ENCODE measurements at regions not wholly inside any gene's neighbourhood (a gene's known extent, or its start where the extent isn't known, plus 50 kb on each side); places are given as distances from the start of the nearest gene placed in this dataset.
"Not testable (repeated sequence)": the region's sequence is repeated elsewhere in the genome, so short reads cannot be mapped to it uniquely, and the experiment has no call there.

DNA sequence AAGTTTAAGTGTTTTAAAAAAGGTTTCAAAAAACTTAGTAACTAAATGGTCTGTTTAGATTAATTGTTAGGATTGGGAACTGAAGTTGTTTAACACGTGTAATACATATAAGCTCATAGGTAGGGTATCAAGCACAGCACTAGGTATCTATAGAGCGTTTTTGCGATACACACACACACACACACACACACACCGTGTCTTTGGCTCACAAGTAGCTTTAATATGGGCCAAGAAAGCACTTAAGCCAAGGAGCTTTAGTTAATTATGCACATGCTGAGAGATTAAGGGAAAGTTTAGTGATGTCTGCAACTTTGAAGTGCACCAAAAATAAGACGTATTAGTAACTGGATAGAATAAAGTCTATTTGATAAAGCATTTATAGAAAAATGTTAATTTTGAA, 93.8 kb upstream of the CNTNAP2 start:
- H3K27me3 ChIP-seq (ENCODE audit: control insufficient read depth, insufficient read depth, low read length): no peaks in the 10 kb centered on the region
- TF ChIP-seq, protein P1, sequence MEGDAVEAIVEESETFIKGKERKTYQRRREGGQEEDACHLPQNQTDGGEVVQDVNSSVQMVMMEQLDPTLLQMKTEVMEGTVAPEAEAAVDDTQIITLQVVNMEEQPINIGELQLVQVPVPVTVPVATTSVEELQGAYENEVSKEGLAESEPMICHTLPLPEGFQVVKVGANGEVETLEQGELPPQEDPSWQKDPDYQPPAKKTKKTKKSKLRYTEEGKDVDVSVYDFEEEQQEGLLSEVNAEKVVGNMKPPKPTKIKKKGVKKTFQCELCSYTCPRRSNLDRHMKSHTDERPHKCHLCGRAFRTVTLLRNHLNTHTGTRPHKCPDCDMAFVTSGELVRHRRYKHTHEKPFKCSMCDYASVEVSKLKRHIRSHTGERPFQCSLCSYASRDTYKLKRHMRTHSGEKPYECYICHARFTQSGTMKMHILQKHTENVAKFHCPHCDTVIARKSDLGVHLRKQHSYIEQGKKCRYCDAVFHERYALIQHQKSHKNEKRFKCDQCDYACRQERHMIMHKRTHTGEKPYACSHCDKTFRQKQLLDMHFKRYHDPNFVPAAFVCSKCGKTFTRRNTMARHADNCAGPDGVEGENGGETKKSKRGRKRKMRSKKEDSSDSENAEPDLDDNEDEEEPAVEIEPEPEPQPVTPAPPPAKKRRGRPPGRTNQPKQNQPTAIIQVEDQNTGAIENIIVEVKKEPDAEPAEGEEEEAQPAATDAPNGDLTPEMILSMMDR (IDR thresholded peaks at IDR 0.05; ENCODE audit: insufficient read depth, low read length, poor library complexity, severe bottlenecking): no peak
- no peak for DNase-seq (ENCODE audit: low read depth)
- H3K4me3 ChIP-seq (ENCODE audit: low read depth, low read length): no peak overlapping the region
- H3K36me3 ChIP-seq (ENCODE audit: control insufficient read depth, insufficient read depth, low read length): no peaks in the 10 kb centered on the region

DNA sequence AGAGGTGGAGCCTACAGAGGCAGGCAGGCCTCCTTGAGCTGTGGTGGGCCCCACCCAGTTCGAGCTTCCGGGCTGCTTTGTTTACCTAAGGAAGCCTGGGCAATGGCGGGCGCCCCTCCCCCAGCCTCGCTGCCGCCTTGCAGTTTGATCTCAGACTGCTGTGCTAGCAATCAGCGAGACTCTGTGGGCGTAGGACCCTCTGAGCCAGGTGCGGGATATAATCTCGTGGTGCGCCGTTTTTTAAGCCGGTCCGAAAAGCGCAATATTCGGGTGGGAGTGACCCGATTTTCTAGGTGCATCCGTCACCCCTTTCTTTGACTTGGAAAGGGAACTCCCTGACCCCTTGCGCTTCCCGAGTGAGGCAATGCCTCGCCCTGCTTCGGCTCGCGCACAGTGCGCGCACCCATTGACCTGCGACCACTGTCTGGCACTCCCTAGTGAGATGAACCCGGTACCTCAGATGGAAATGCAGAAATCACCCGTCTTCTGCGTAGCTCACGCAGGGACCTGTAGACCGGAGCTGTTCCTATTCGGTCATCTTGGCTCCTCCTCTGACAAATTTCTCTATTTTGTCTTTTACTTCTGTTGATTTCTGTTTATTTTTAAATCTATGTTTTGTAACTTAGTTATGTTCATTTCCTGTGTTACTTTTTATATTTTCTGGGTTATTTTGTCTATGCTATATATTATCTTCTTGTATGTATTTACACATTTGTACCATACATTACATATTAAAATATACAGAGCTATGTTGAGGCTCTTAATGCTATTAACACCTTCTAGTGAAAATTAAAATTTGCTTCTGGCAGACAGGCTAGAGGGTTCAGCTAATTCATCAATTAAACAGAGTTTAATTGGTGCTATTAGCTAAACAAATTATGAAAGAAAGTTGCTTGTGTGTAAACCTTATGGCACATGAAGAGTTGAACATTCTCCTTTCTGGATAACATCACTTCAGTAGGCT, 97.3 kb upstream of the CNTNAP2 start:
- DNase-seq (ENCODE audit: low read depth); H3K4me3 ChIP-seq (ENCODE audit: low read depth, low read length); H3K36me3 ChIP-seq (ENCODE audit: control insufficient read depth, insufficient read depth, low read length); H3K27me3 ChIP-seq (ENCODE audit: control insufficient read depth, insufficient read depth, low read length): not testable (repeated sequence)

DNA sequence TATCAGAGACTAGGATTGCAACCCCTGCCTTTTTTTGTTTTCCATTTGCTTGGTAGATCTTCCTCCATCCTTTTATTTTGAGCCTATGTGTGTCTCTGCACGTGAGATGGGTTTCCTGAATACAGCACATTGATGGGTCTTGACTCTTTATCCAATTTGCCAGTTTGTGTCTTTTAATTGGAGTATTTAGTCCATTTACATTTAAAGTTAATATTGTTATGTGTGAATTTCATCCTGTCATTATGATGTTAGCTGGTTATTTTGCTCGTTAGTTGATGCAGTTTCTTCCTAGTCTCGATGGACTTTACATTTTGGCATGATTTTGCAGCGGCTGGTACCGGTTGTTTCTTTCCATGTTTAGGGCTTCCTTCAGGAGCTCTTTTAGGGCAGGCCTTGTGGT, 99.2 kb upstream of the CNTNAP2 start:
- not testable (repeated sequence) for H3K36me3 ChIP-seq (ENCODE audit: control insufficient read depth, insufficient read depth, low read length)

DNA sequence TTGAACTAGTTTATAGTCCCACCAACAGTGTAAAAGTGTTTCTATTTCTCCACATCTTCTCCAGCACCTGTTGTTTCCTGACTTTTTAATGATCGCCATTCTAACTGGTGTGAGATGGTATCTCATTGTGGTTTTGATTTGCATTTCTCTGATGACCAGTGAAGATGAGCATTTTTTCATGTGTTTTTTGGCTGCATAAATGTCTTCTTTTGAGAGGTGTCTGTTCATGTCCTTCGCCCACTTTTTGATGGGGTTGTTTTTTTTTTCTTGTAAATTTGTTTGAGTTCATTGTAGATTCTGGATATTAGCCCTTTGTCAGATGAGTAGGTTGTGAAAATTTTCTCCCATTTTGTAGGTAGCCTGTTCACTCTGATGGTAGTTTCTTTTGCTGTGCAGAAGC, 102.4 kb upstream of the CNTNAP2 start:
- not testable (repeated sequence) for H3K27me3 ChIP-seq (ENCODE audit: control insufficient read depth, insufficient read depth, low read length); H3K36me3 ChIP-seq (ENCODE audit: control insufficient read depth, insufficient read depth, low read length); H3K4me3 ChIP-seq (ENCODE audit: low read depth, low read length); DNase-seq (ENCODE audit: low read depth)

More for the DNA sequence above, 99.2 kb upstream of the CNTNAP2 start:
- not testable (repeated sequence) for DNase-seq (ENCODE audit: low read depth); H3K27me3 ChIP-seq (ENCODE audit: control insufficient read depth, insufficient read depth, low read length); H3K4me3 ChIP-seq (ENCODE audit: low read depth, low read length)

DNA sequence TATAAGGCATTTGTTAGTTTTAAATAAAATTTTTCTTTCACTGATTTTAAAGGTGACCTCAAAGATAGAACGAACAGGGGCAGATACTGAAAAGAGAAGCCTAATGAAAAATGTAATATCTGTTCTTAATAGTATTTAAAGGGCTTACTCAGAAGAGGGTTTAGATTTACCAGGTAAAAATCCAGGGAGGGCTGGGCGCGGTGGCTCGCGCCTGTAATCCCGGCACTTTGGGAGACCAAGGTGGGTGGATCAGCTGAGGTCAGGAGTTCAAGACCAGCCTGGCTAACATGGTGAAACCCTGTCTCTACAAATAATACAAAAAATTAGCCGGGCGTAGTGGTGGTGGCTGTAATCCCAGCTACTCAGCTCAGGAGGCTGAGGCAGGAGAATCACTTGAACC, 108.3 kb upstream of the CNTNAP2 start:
- H3K27me3 ChIP-seq (ENCODE audit: control insufficient read depth, insufficient read depth, low read length): no peaks in the 10 kb centered on the region
- DNase-seq (ENCODE audit: low read depth): no peak
- no peak overlapping the region for H3K4me3 ChIP-seq (ENCODE audit: low read depth, low read length)
- TF ChIP-seq, protein P1 (IDR thresholded peaks at IDR 0.05; ENCODE audit: insufficient read depth, low read length, poor library complexity, severe bottlenecking): no peak
- no peaks in the 10 kb centered on the region for H3K36me3 ChIP-seq (ENCODE audit: control insufficient read depth, insufficient read depth, low read length)

DNA sequence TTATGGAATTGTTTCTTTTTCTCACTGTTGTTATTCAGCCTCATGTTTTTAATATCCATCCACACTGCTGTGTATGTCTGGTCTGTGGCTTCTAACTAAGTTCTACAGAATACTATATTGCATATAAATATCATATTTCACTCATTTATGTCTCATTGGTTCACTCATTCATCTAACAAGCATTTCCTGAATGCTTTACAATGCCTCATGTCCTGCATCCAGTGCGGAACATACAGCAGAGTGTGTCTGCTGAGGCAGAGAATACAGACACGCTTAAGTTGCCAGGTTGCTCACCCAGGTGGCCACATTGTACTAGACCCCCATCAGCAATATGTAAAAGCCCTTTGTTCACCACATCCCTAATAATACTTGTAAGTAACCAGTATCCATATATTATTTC, 111.8 kb upstream of the CNTNAP2 start:
- H3K4me3 ChIP-seq (ENCODE audit: low read depth, low read length): no peak overlapping the region
- no peaks in the 10 kb centered on the region for H3K36me3 ChIP-seq (ENCODE audit: control insufficient read depth, insufficient read depth, low read length)
- no peak for DNase-seq (ENCODE audit: low read depth)
- no peaks in the 10 kb centered on the region for H3K27me3 ChIP-seq (ENCODE audit: control insufficient read depth, insufficient read depth, low read length)
- TF ChIP-seq, protein P1 (IDR thresholded peaks at IDR 0.05; ENCODE audit: insufficient read depth, low read length, poor library complexity, severe bottlenecking): no peak

DNA sequence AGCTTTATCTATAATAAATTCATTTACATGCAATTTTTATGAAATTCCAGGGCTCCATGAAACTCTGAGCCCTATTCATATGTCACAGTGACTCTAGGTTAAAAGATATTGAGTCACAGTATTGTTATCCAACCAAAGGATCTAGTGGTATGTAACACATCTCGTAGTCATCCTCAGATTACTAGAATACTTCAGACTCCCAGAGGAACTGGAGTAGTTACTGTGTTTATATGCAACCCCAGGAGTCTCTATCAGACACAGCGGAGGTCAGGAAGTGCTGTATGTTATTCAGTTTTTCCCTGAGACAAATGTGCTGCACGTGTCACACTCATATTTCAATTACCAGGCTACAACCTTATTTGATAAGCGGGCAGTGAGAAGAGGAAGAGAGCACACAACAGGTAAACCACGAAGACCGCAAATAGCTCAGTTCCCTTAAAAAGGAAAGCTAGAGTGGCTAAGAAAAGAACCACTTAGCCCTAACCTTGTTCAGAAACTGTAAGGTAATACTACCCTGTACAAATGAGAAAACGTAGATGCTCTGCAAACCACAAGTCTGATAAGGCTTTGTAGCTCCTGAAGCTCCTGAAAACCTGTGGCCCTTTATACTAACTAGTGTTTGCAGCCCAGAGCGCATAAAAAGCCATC, 114.0 kb upstream of the CNTNAP2 start:
- Histone ChIP-seq H3K36me3 (ENCODE audit: control insufficient read depth, insufficient read depth, low read length) (no peaks in the 10 kb centered on the region), H3K4me3 (ENCODE audit: low read depth, low read length) (no peak overlapping the region), H3K27me3 (ENCODE audit: control insufficient read depth, insufficient read depth, low read length) (no peaks in the 10 kb centered on the region)
- no peak for DNase-seq (ENCODE audit: low read depth)
- TF ChIP-seq, protein P1 (IDR thresholded peaks at IDR 0.05; ENCODE audit: insufficient read depth, low read length, poor library complexity, severe bottlenecking): no peak
